ENCODE measurements at regions not wholly inside any gene's neighbourhood (a gene's known extent, or its start where the extent isn't known, plus 50 kb on each side); places are given as distances from the start of the nearest gene placed in this dataset.

- no peak for TF ChIP-seq CTCF (IDR thresholded peaks at IDR 0.05; ENCODE audit: low read length)
- no peak for TF ChIP-seq EZH2 (IDR thresholded peaks at IDR 0.05; ENCODE audit: borderline replicate concordance, low read length)
Measured at GRCh38 chr12:46670636-46671035, 155.2 kb downstream of the SLC38A4 start.
